HCT116 (cell line): ENCODE measurements at regions not wholly inside any gene's neighbourhood (a gene's known extent, or its start where the extent isn't known, plus 50 kb on each side); places are given as distances from the start of the nearest gene placed in this dataset.

Experiments used
- ATAC-seq: fragments of 200-7000 bp; cut with Tn5 transposase; 2 replicates; pipeline ENCODE4 v1.9.1; 2020; ENCODE audit warnings: mild to moderate bottlenecking, moderate library complexity
- BruUV-seq: library from RNA; stranded (reverse); fragments of 400-500 nt; replicated peaks from 2 replicates; lab custom pipeline; 2021; lab: Mats Ljungman, UMichigan
- CTCF ChIA-PET: fragments of 300-600 bp; sonication (Branson Sonifier 250); formaldehyde crosslinking; loops from one replicate; lab custom pipeline; 2021; ENCODE audit warnings: antibody characterized with exemption; lab: Charles Lee
- POLR2A ChIA-PET: fragments of 300-600, 350-600 bp; sonication (Branson Sonifier 250); formaldehyde crosslinking; loops from one replicate; lab custom pipeline; 2021; ENCODE audit warnings: antibody characterized with exemption; lab: Charles Lee
- RAD21 ChIA-PET, 2 experiments: fragments of 300-600 bp; sonication (Branson Sonifier 250); formaldehyde crosslinking; loops; one replicate each; lab custom pipeline; 2023; ENCODE audit warnings: low total read pairs in 2 of 2; ENCODE audit not compliant: uncharacterized antibody in 2 of 2, unreplicated experiment in 2 of 2, low non-redundant PET in 1 of 2; lab: Charles Lee
- DNase-seq: peaks from one replicate; pipeline ENCODE4 v3.0.0-alpha.2; 2010; ENCODE audit warnings: low read depth, low spot score
- H2AFZ ChIP-seq: fragments of 200-600 bp; shearing (Covaris generic), sonication (generic); 2 replicates; pipeline ENCODE4 v1.6.1; 2017; ENCODE audit warnings: low read depth, mixed run types, mixed read lengths, antibody characterized with exemption, low read length; ENCODE audit not compliant: poor library complexity, severe bottlenecking
- H3K27ac ChIP-seq: 2 replicates; pipeline ENCODE4 v1.5.1; 2012; ENCODE audit warnings: low read depth, low read length
- H3K27me3 ChIP-seq: fragments of 200-600 bp; sonication (generic); 2 replicates; pipeline ENCODE4 v1.6.1; 2016; ENCODE audit warnings: mixed run types, low read length, mixed read lengths; ENCODE audit not compliant: insufficient read depth
- H3K36me3 ChIP-seq, 2 experiments: fragments of 200-500 bp in 1 of 2; fragments of 200-600 bp in 1 of 2; sonication (Bioruptor generic) in 1 of 2; sonication (generic) in 1 of 2; 2 replicates each; pipeline versions ENCODE4 v1.5.1 to v1.6.1; 2014 to 2016; ENCODE audit warnings: low read length in 2 of 2, inconsistent platforms in 1 of 2, mixed read lengths in 1 of 2, mixed run types in 1 of 2; ENCODE audit not compliant: insufficient read depth in 2 of 2, control insufficient read depth in 1 of 2
- H3K4me1 ChIP-seq, 2 experiments: fragments of 200-600 bp in 1 of 2; sonication (generic) in 1 of 2; 2 replicates each; pipeline versions ENCODE4 v1.5.1 to v1.6.1; 2012 to 2017; ENCODE audit warnings: low read length in 2 of 2, inconsistent platforms in 1 of 2, mild to moderate bottlenecking in 1 of 2, mixed read lengths in 1 of 2, mixed run types in 1 of 2, moderate library complexity in 1 of 2; ENCODE audit not compliant: insufficient read depth in 2 of 2, control insufficient read depth in 1 of 2
- H3K4me2 ChIP-seq: fragments of 200-600 bp; sonication (generic); 2 replicates; pipeline ENCODE4 v1.6.1; 2017; ENCODE audit warnings: mixed run types, low read length, mixed read lengths
- H3K4me3 ChIP-seq, 2 experiments: fragments of 200-600 bp in 1 of 2; sonication (generic) in 1 of 2; replicated peaks in 1 of 2; 2 replicates each; pipeline ENCODE4 v1.5.1; 2011 to 2016; ENCODE audit warnings: low read length in 2 of 2, control low read depth in 1 of 2, low read depth in 1 of 2, mild to moderate bottlenecking in 1 of 2, mixed read lengths in 1 of 2, mixed run types in 1 of 2
- H3K79me2 ChIP-seq: fragments of 200-600 bp; sonication (generic); 2 replicates; pipeline ENCODE4 v1.6.1; 2017; ENCODE audit warnings: mild to moderate bottlenecking, mixed run types, low read length, moderate library complexity, mixed read lengths; ENCODE audit not compliant: insufficient read depth
- H3K9ac ChIP-seq: fragments of 200-600 bp; sonication (generic); 2 replicates; pipeline ENCODE4 v1.6.1; 2016; ENCODE audit warnings: low read length, mixed read lengths
- H3K9me2 ChIP-seq: fragments of 200-600 bp; sonication (generic), shearing (Covaris generic); 2 replicates; pipeline ENCODE4 v1.6.1; 2017; ENCODE audit warnings: mixed run types, mild to moderate bottlenecking, moderate library complexity; ENCODE audit not compliant: insufficient read depth
- H3K9me3 ChIP-seq, 2 experiments: fragments of 200-500 bp in 1 of 2; fragments of 200-600 bp in 1 of 2; sonication (Bioruptor generic) in 1 of 2; sonication (generic) in 1 of 2; 2 replicates each; pipeline ENCODE4 v1.6.1; 2014 to 2017; ENCODE audit warnings: low read length in 2 of 2, mixed read lengths in 2 of 2, inconsistent platforms in 1 of 2, low read depth in 1 of 2, mild to moderate bottlenecking in 1 of 2, mixed run types in 1 of 2, moderate library complexity in 1 of 2; ENCODE audit not compliant: control insufficient read depth in 1 of 2, insufficient read depth in 1 of 2
- H4K20me1 ChIP-seq: fragments of 200-600 bp; sonication (generic), shearing (Covaris generic); 2 replicates; pipeline ENCODE4 v1.6.1; 2017; ENCODE audit warnings: mixed run types, mild to moderate bottlenecking, moderate library complexity; ENCODE audit not compliant: insufficient read depth
- ATF3 ChIP-seq: IDR thresholded peaks from 2 replicates; pipeline ENCODE4 v1.6.1; 2012
- CBX3 ChIP-seq: IDR thresholded peaks from 2 replicates; pipeline ENCODE4 v1.6.1; 2012; ENCODE audit warnings: low read depth
- EGR1 ChIP-seq: IDR thresholded peaks from 2 replicates; pipeline ENCODE4 v1.6.1; 2012; ENCODE audit warnings: low read depth
- EZH2 ChIP-seq: fragments of 200-600 bp; sonication (generic); IDR thresholded peaks from 2 replicates; pipeline ENCODE4 v1.6.1; 2017; ENCODE audit warnings: antibody characterized with exemption, mixed run types
- JUND ChIP-seq: IDR thresholded peaks from 2 replicates; pipeline ENCODE4 v1.6.1; 2012
- POLR2A ChIP-seq: IDR thresholded peaks from 2 replicates; pipeline ENCODE4 v1.7.0; 2011; ENCODE audit warnings: borderline replicate concordance; ENCODE audit not compliant: insufficient read depth, insufficient read length; ENCODE audit errors: extremely low read depth
- SIN3A ChIP-seq: IDR thresholded peaks from 2 replicates; pipeline ENCODE4 v1.6.1; 2012; ENCODE audit warnings: low read depth
- SP1 ChIP-seq: IDR thresholded peaks from 2 replicates; pipeline ENCODE4 v1.6.1; 2012; ENCODE audit warnings: low read depth
- TCF7L2 ChIP-seq: IDR thresholded peaks from 2 replicates; pipeline ENCODE4 v1.7.0; 2011; ENCODE audit warnings: borderline replicate concordance, inconsistent platforms; ENCODE audit not compliant: insufficient read depth, insufficient read length; ENCODE audit errors: extremely low read depth
- ZFX ChIP-seq: fragments of 450-650 bp; IDR thresholded peaks from 2 replicates; pipeline ENCODE4 v1.6.1; 2017
- ZNF274 ChIP-seq: fragments of 200-500 bp; sonication (Bioruptor generic); IDR thresholded peaks from 2 replicates; pipeline ENCODE4 v1.6.1; 2014; ENCODE audit warnings: mild to moderate bottlenecking, low read depth, low read length, inconsistent platforms
- intact Hi-C: fragments of 100-400 bp; cut with micrococcal nuclease; formaldehyde crosslinking; loops from 2 replicates; pipeline ENCODE4 v1.10.0; 2022

- CTCF ChIA-PET: no interaction called here
- no TSS peak for BruUV-seq
- intact Hi-C loops: no loop called here
- no peaks in the 10 kb centered on the region for H3K79me2 ChIP-seq
- H3K9me2 ChIP-seq: no peaks in the 10 kb centered on the region
- H3K4me1 ChIP-seq: no peaks in the 10 kb centered on the region
- H3K27ac ChIP-seq: no peak overlapping the region
- TF ChIP-seq JUND: no peak
- TF ChIP-seq EGR1: no peak
- TF ChIP-seq POLR2A: no peak
- no peak for TF ChIP-seq ATF3
- no peak for TF ChIP-seq CBX3
- TF ChIP-seq SIN3A: no peak
- no peak for TF ChIP-seq SP1
- no peak for TF ChIP-seq ZNF274
- no peak for TF ChIP-seq ZFX
- no peak overlapping the region for H3K9ac ChIP-seq
- no peak for ATAC-seq
- H2AFZ ChIP-seq: no peak overlapping the region
- H4K20me1 ChIP-seq: no peaks in the 10 kb centered on the region
- no peak overlapping the region for H3K4me2 ChIP-seq
- DNase-seq: no peak
- RAD21 ChIA-PET: no interaction called here
- H3K4me3 ChIP-seq: no peak overlapping the region
- H3K9me3 ChIP-seq: no peaks in the 10 kb centered on the region
- H3K27me3 ChIP-seq: no peaks in the 10 kb centered on the region
- POLR2A ChIA-PET: no interaction called here
- no peaks in the 10 kb centered on the region for H3K36me3 ChIP-seq
These were observed 65.1 kb downstream of the SPRY4 start for GRCh38 chr5:142259758-142260157.

GRCh38 chr5:142255831-142256230, 69.0 kb downstream of the SPRY4 start:
- DNase-seq: no peak
- no peaks in the 10 kb centered on the region for H3K27me3 ChIP-seq
- no peak overlapping the region for H3K27ac ChIP-seq
- CTCF ChIA-PET: no interaction called here
- POLR2A ChIA-PET: no interaction called here
- no peaks in the 10 kb centered on the region for H4K20me1 ChIP-seq
- no TSS peak for BruUV-seq
- RAD21 ChIA-PET: no interaction called here
- no peaks in the 10 kb centered on the region for H3K79me2 ChIP-seq
- H3K36me3 ChIP-seq: no peaks in the 10 kb centered on the region
- H3K4me3 ChIP-seq: no peak overlapping the region
- no peak for ATAC-seq
- H3K9me3 ChIP-seq: no peaks in the 10 kb centered on the region
- H3K4me2 ChIP-seq: no peak overlapping the region
- intact Hi-C loops: no loop called here
- no peaks in the 10 kb centered on the region for H3K9me2 ChIP-seq
- peaks cover 0 to 25% of the 10 kb centered on the region in 2 experiments; a peak in 3 of 4 replicates for H3K4me1 ChIP-seq
- H2AFZ ChIP-seq: no peak overlapping the region
- no peak overlapping the region for H3K9ac ChIP-seq
- TF ChIP-seq TCF7L2 (no peak), EGR1 (no peak), SP1 (no peak), ZNF274 (no peak), EZH2 (no peak)
